ENCODE measurements at regions not wholly inside any gene's neighbourhood (a gene's known extent, or its start where the extent isn't known, plus 50 kb on each side); places are given as distances from the start of the nearest gene placed in this dataset.

DNA sequence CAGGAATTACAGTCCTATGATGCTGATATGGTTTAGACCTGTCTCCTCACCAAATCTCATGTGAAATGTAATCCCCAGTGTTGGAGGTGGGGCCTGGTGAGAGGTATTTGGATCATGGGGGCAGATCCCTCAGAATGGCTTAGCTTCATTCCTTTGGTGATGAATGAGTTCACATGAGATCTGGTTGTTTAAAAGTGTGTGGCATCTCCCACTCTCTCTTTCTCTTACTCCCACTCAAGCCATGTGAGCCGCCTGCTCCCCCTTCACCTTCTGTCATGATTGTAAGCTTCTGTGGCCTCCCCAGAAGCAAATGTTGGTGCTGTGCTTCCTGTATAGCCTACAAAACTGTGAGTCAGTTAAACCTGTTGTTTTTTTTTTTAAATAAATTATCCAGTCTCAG lies 89.4 kb upstream of the ARHGAP5 start:
- no peaks in the 10 kb centered on the region for H3K36me3 ChIP-seq
- 91 to 100% methylated on average over 1 of the region's 1 CpG for WGBS, 2 donors (ENCODE audit: low coverage in 1 of 2)
- H3K27ac ChIP-seq: no peak overlapping the region
- TF ChIP-seq, protein P1, sequence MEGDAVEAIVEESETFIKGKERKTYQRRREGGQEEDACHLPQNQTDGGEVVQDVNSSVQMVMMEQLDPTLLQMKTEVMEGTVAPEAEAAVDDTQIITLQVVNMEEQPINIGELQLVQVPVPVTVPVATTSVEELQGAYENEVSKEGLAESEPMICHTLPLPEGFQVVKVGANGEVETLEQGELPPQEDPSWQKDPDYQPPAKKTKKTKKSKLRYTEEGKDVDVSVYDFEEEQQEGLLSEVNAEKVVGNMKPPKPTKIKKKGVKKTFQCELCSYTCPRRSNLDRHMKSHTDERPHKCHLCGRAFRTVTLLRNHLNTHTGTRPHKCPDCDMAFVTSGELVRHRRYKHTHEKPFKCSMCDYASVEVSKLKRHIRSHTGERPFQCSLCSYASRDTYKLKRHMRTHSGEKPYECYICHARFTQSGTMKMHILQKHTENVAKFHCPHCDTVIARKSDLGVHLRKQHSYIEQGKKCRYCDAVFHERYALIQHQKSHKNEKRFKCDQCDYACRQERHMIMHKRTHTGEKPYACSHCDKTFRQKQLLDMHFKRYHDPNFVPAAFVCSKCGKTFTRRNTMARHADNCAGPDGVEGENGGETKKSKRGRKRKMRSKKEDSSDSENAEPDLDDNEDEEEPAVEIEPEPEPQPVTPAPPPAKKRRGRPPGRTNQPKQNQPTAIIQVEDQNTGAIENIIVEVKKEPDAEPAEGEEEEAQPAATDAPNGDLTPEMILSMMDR (IDR thresholded peaks at IDR 0.05): no peak
- TF ChIP-seq POLR2A (IDR thresholded peaks at IDR 0.05) (no peak), EP300 (IDR thresholded peaks at IDR 0.05) (no peak), POLR2AphosphoS5 (IDR thresholded peaks at IDR 0.05) (no peak)
- no peaks in the 10 kb centered on the region for H3K27me3 ChIP-seq
- peaks cover 0 to 13% (median 0%) of the 10 kb centered on the region in 3 donors for H3K4me1 ChIP-seq
- no peak for ATAC-seq
- peaks cover 0 to 21% (median 0%) of the 10 kb centered on the region in 3 donors for H3K9me3 ChIP-seq
- H3K4me3 ChIP-seq: no peak overlapping the region

DNA sequence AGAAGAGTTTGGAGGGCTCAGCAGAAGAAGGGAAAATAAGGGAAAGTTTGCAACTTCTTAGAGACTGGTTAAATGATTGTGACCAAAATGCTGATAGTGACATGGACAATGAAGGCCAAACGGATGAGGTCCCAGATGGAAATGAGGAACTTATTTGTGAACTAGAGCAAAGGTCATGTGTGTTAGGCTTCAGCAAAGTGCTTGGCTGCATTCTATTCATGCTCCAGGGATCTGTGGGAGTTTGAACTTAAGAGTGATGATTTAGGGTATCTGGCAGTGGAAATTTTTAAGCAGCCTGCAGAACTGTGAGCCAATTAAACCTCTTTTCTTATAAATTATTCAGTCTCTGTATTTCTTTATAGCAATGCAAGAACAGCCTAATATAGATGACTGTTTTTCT lies 88.9 kb upstream of the ARHGAP5 start:
- 13 to 43% methylated on average over 1 of the region's 1 CpG for WGBS, 2 donors (ENCODE audit: low coverage in 1 of 2)
- no peaks in the 10 kb centered on the region for H3K36me3 ChIP-seq
- H3K9me3 ChIP-seq: peaks cover 0 to 16% (median 0%) of the 10 kb centered on the region in 3 donors
- TF ChIP-seq EP300 (IDR thresholded peaks at IDR 0.05) (no peak), POLR2A (IDR thresholded peaks at IDR 0.05) (no peak), POLR2AphosphoS5 (IDR thresholded peaks at IDR 0.05) (no peak)
- TF ChIP-seq, protein P1 (IDR thresholded peaks at IDR 0.05): no peak
- H3K4me3 ChIP-seq: no peak overlapping the region
- H3K4me1 ChIP-seq: peaks cover 0 to 14% (median 0%) of the 10 kb centered on the region in 3 donors
- no peak for ATAC-seq
- no peaks in the 10 kb centered on the region for H3K27me3 ChIP-seq
- H3K27ac ChIP-seq: no peak overlapping the region

DNA sequence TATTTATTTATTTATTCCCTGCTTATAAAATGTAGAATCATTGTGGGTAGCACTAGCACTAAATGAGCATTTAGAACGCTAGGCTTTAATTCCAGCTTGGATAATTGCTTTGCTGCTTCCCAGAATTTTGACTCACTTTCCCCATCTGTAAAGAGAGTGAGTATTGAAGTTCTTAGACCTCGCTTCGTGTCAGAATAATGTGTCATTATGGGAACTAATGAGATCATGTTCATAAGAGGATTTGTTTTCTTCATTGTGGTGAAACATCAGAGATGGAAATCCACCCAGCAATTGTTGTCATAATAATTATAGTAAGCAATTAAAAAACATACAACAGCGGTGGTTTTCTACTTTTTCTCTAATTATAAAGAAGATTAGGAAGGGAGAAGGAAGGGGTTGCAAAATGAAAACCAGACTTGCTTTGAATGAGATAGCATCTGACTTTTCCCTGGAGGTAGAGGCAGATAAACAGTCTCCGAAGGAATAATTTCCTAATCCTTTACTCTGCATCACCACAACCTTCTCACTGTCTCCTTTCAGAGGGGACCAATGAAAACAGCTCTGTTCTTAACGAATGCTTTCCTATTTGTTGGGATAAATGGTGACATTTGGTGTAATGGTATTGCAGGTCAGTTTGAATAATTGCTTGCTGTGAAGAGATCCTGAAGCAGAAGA lies 86.8 kb upstream of the ARHGAP5 start:
- Histone ChIP-seq H3K36me3 (no peaks in the 10 kb centered on the region), H3K4me1 (peaks cover 0 to 33% (median 3%) of the 10 kb centered on the region in 3 donors), H3K27ac (peak overlapping the region in 3 of 4 donors; percentile 30 to 46 (median 33)), H3K4me3 (no peak overlapping the region), H3K9me3 (peaks cover 0 to 14% (median 0%) of the 10 kb centered on the region in 3 donors), H3K27me3 (no peaks in the 10 kb centered on the region)
- peak; percentile 79 for ATAC-seq
- TF ChIP-seq, protein P1 (IDR thresholded peaks at IDR 0.05): no peak
- 42 to 56% methylated on average over 6 of the region's 6 CpGs for WGBS, 2 donors (ENCODE audit: low coverage in 1 of 2)

DNA sequence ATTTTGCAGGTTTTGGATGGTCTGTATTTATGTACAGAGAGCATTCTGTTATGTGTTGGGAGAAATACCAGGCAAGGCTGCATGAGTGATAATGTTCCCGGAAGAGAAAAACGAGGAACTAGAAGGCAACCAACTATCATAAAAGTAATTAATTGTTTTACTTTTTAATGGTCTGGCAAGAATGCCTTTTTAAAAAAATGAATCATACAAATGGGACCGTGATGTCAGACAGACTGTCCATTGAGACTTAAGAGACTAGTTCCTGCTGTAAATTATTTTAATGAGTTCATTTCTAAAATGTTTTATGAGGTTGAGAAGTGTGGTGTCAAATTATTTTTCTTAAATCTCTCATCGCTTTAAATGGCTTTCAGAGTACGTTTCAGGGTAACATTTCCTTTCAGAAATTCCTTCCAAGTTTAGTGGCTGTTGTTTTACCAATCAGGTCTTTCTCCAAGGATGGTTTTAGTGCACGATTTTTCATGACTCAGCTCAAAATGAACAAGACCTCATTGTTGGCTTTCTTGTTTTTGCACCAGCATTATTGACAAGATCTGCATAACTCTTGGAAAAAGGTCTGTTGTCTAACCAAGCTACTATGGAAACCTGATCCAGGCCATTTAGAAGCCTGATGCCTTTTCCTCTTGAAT lies 86.1 kb upstream of the ARHGAP5 start:
- Histone ChIP-seq H3K4me3 (no peak overlapping the region), H3K9me3 (peaks cover 0 to 6% (median 0%) of the 10 kb centered on the region in 3 donors), H3K36me3 (no peaks in the 10 kb centered on the region), H3K4me1 (peaks cover 0 to 35% (median 3%) of the 10 kb centered on the region in 3 donors), H3K27me3 (no peaks in the 10 kb centered on the region), H3K27ac (peak overlapping the region in 3 of 4 donors; percentile 30 to 46 (median 33))
- TF ChIP-seq POLR2AphosphoS5 (IDR thresholded peaks at IDR 0.05) (no peak), POLR2A (IDR thresholded peaks at IDR 0.05) (no peak), EP300 (IDR thresholded peaks at IDR 0.05) (no peak)
- TF ChIP-seq, protein P1 (IDR thresholded peaks at IDR 0.05): no peak
- 34 to 55% methylated on average over 6 of the region's 6 CpGs for WGBS, 2 donors (ENCODE audit: low coverage in 1 of 2)
- no peak for ATAC-seq

DNA sequence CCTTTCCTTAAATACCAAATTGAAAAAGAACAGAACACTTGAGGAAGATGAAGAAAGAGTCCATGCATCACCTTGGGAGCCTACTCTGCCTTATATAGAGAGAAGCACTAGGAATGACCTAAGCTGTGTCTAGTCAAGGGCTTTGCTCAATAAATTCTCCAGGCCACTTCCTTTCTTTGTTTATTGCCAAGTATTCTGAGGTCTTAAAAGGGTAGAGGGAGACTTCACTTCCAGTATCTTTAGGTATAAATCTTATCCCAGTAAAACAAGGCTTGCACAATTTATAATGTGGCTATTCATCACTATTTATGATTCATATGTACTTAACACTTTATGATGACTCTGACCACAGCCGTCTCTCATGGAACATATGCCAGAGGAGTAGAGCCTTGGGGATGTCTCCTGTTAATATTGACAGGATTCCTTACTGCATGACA lies 85.1 kb upstream of the ARHGAP5 start:
- ATAC-seq: no peak
- peak overlapping the region in 2 of 4 donors; percentile 3 to 33 for H3K27ac ChIP-seq
- peak; percentile 5 for TF ChIP-seq POLR2AphosphoS5 (IDR thresholded peaks at IDR 0.05)
- no peak for TF ChIP-seq EP300 (IDR thresholded peaks at IDR 0.05)
- TF ChIP-seq, protein P1 (IDR thresholded peaks at IDR 0.05): no peak

More for the DNA sequence above, 85.1 kb upstream of the ARHGAP5 start:
- Histone ChIP-seq H3K27me3 (no peaks in the 10 kb centered on the region), H3K36me3 (no peaks in the 10 kb centered on the region), H3K4me3 (no peak overlapping the region), H3K4me1 (peaks cover 0 to 35% (median 3%) of the 10 kb centered on the region in 3 donors), H3K9me3 (no peaks in the 10 kb centered on the region)
- WGBS, 2 donors (ENCODE audit: low coverage in 1 of 2): 20 to 73% methylated on average over 1 of the region's 1 CpG

Data from gastroesophageal sphincter (tissue), 4 donors.